BLaER1 treated with 17β-estradiol and CSF1 and Interleukin-3, amounts not matched to agents 10 nM and 100 nM (cell line): ENCODE measurements at regions not wholly inside any gene's neighbourhood (a gene's known extent, or its start where the extent isn't known, plus 50 kb on each side); places are given as distances from the start of the nearest gene placed in this dataset.

Experiments
- H3K27ac ChIP-seq, 11 experiments: shearing (Covaris generic); formaldehyde crosslinking; 2 replicates each; pipeline ENCODE4 v1.8.1; 2022
- H3K27me3 ChIP-seq, 11 experiments: shearing (Covaris generic); formaldehyde crosslinking; 2 replicates each; pipeline ENCODE4 v1.8.1; 2022
- H3K36me3 ChIP-seq, 11 experiments: shearing (Covaris generic); formaldehyde crosslinking; 2 replicates each; pipeline ENCODE4 v1.8.1; 2022
- H3K4me1 ChIP-seq, 10 experiments: shearing (Covaris generic); formaldehyde crosslinking; 2 replicates each; pipeline ENCODE4 v1.8.1; 2022
- H3K4me2 ChIP-seq, 11 experiments: shearing (Covaris generic); formaldehyde crosslinking; 2 replicates each; pipeline ENCODE4 v1.8.1; 2022
- H3K4me3 ChIP-seq, 10 experiments: shearing (Covaris generic); formaldehyde crosslinking; 2 replicates each; pipeline ENCODE4 v1.8.1; 2022
- H3K9ac ChIP-seq, 11 experiments: shearing (Covaris generic); formaldehyde crosslinking; 2 replicates each; pipeline ENCODE4 v1.8.1; 2022
- H3K9me3 ChIP-seq, 11 experiments: shearing (Covaris generic); formaldehyde crosslinking; replicated peaks in 1 of 11; 2 replicates each; pipeline ENCODE4 v1.8.1; 2022
- H4K20me1 ChIP-seq, 11 experiments: shearing (Covaris generic); formaldehyde crosslinking; 2 replicates each; pipeline ENCODE4 v1.8.1; 2022
- Cebpa-rat ChIP-seq, 11 experiments: shearing (Covaris generic); IDR thresholded peaks; 2 replicates each; pipeline ENCODE4 v1.8.1; 2022

DNA sequence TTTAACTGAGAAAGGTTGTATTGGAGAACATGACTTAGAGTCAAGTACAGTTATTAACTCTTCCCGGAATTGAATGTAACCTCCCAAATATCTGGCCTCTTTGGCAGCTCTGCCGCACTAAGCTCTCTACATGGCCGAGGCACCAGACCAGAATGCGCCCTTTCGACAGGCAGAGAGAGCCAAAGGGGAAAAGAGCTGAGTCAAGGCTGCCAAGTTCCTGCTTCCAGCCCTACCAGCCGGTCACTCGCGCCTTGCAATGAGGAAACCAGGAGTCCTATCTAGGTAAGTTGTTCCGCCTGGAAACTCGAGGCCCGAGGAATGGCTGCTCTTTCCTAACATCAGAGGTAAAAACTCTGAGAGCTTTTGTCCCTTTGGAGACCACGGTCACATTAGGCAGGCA, 172.2 kb downstream of the BRMS1L start:
- Histone ChIP-seq H3K27me3 (no peaks in the 10 kb centered on the region), H3K4me2 (no peak overlapping the region), H3K4me3 (no peak overlapping the region)

DNA sequence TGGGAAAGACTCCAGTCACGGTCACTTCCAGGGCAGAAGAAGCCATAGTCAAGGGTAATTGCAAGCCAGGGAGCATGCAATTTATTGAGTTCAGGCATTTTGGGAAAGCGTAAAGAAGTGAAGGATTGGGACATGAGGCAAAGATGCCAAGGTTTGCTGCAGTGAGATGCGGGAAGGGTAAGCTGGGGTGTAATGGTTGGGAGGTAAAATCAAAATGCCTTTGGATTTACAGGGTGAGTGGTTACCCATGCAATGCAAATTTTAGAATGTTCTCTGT, 167.5 kb downstream of the BRMS1L start:
- Histone ChIP-seq H3K9ac (no peak overlapping the region), H3K9me3 (no peaks in the 10 kb centered on the region), H3K4me2 (peak overlapping the region in 4 of 11 experiments; percentile 6 to 24 (median 13); a peak in 4 of 22 replicates), H3K27ac (no peak overlapping the region), H4K20me1 (no peaks in the 10 kb centered on the region), H3K36me3 (no peaks in the 10 kb centered on the region), H3K4me3 (no peak overlapping the region), H3K27me3 (no peaks in the 10 kb centered on the region), H3K4me1 (peaks cover 0 to 6% (median 0%) of the 10 kb centered on the region in 10 experiments; a peak in 3 of 20 replicates)
- TF ChIP-seq Cebpa-rat (IDR thresholded peaks at IDR 0.05): no peak

More for the DNA sequence above, 172.2 kb downstream of the BRMS1L start:
- Histone ChIP-seq H3K27ac (no peak overlapping the region), H3K9me3 (no peaks in the 10 kb centered on the region), H3K4me1 (peaks cover 0 to 6% (median 0%) of the 10 kb centered on the region in 10 experiments; a peak in 3 of 20 replicates), H3K36me3 (no peaks in the 10 kb centered on the region), H4K20me1 (no peaks in the 10 kb centered on the region; a peak in 1 of 22 replicates), H3K9ac (no peak overlapping the region)
- TF ChIP-seq Cebpa-rat (IDR thresholded peaks at IDR 0.05): no peak

DNA sequence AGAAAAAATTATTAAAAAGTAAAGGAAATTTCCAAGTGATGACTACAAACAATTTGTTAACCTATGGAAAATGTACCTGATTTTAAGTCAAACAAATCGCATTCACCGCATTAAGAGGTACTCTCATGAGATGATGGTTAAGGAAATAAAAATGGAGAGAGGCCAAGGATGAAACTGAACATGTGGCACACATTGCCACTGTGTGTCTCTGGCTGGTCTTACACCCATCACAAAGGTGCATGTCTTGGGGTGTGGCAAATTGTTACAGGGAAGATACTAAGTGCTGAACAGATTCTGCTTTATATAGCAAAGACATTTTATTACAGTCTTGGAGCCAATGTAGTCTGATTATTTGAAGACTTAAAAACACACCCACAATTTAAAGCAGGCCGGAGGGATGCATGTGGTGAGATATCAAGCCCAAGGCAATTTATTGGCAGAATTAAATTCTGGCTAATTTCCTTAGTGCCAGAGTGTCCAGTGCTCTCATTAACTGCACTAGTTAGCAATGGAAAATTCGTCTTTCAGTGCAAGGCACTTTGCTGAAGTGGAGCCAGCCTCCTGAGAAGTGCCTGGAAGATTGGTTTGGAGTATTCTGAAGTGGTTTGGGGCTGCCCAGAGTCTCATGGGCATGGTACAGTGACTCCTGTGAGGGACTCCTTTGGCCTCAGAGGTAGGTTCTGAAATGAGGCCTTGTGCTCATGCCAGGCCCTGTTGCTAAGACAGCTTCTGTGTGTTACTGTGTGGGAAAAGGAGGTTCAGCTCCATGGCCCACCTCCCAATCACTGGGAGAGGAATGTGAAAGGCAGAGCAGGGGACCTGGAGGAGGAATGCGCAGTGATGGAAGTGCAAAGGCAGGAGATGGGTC, 166.9 kb downstream of the BRMS1L start:
- H3K27me3 ChIP-seq: no peaks in the 10 kb centered on the region
- H3K9me3 ChIP-seq: no peaks in the 10 kb centered on the region
- no peaks in the 10 kb centered on the region for H3K36me3 ChIP-seq
- H3K4me1 ChIP-seq: peaks cover 0 to 6% (median 0%) of the 10 kb centered on the region in 10 experiments; a peak in 3 of 20 replicates
- H3K9ac ChIP-seq: no peak overlapping the region
- no peaks in the 10 kb centered on the region for H4K20me1 ChIP-seq
- no peak for TF ChIP-seq Cebpa-rat (IDR thresholded peaks at IDR 0.05)
- H3K4me3 ChIP-seq: no peak overlapping the region
- H3K27ac ChIP-seq: no peak overlapping the region
- H3K4me2 ChIP-seq: peak overlapping the region in 3 of 11 experiments; percentile 6 to 24 (median 15); a peak in 4 of 22 replicates

DNA sequence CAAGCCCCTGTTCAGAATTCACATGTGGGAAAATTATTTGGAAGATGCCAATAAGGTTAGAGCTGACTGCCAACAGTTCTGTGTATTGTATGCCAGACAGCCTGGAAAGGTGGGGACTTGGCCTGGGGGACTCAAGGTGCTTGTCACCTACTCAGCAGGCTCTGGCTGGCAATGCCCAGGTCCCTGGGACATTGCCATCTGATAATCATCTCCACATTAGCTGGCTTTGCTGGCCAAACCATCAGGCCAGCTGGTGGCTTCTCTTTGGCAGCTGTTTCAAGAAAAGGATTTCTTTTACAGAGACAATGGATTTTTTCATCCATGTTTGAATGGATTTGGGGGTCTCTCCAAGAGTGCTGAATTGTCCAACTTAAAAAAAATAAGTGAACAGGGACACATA, 165.2 kb downstream of the BRMS1L start:
- Histone ChIP-seq H3K4me1 (peaks cover 0 to 6% (median 0%) of the 10 kb centered on the region in 10 experiments; a peak in 3 of 20 replicates), H4K20me1 (no peaks in the 10 kb centered on the region), H3K36me3 (no peaks in the 10 kb centered on the region), H3K4me2 (no peak overlapping the region), H3K27me3 (no peaks in the 10 kb centered on the region), H3K27ac (no peak overlapping the region), H3K4me3 (no peak overlapping the region), H3K9me3 (no peaks in the 10 kb centered on the region), H3K9ac (no peak overlapping the region)
- TF ChIP-seq Cebpa-rat (IDR thresholded peaks at IDR 0.05): no peak

DNA sequence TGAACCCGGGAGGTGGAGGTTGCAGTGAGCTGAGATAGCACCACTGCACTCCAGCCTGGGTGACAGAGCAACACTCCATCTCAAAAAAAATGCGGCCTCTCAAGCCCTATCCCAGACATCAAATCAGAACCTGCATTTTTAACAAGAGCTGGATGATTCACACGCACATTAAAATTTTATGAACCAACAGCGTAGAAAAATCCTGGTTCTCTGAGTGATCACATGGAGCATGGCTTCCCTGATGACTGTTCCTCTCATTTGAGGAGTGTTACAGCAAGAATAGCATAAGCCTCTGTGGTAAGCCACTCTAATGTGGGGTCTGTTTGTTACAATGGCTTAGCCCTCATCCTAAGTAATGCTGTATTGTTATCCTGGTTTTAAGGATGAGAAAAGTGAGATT, 163.6 kb downstream of the BRMS1L start:
- Histone ChIP-seq H4K20me1 (no peaks in the 10 kb centered on the region), H3K4me1 (peaks cover 0 to 6% (median 0%) of the 10 kb centered on the region in 10 experiments; a peak in 3 of 20 replicates), H3K9me3 (no peaks in the 10 kb centered on the region), H3K4me3 (no peak overlapping the region), H3K27me3 (no peaks in the 10 kb centered on the region), H3K27ac (no peak overlapping the region), H3K4me2 (no peak overlapping the region), H3K36me3 (no peaks in the 10 kb centered on the region), H3K9ac (no peak overlapping the region)
- no peak for TF ChIP-seq Cebpa-rat (IDR thresholded peaks at IDR 0.05)

DNA sequence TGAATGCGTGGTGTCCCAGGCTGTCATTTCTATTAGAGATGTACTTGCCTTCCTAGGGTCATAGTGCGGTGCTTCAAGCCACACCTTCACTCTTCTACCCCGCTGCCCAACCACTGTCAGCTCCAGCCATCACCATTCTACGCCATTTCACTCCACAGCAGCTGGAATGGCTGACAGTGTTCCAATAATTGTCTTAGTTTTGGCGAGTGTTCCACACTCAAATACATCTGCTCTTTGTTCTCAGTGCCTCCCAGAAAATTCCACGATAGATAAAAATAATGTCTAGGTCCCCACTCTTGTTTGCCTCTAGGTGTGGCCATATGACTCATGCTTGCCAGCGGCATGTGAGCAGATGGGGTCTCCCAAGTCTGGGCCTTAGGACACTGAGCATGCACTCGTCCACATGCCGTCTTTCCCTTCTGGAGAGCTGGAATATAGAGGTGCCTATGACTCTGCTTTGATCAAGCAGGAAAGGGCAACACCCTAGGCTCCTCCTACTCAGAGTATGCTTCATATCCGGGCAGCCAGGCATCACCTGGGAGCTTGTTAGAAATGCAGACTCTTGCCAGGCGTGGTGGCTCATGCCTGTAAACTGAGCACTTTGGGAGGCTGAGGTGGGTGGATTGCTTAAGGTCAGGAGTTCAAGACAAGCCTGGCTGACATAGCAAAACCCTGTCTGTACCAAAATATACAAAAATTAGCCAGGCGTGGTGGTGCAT, 163.0 kb downstream of the BRMS1L start:
- H3K4me2 ChIP-seq: no peak overlapping the region
- H3K4me1 ChIP-seq: peaks cover 0 to 6% (median 0%) of the 10 kb centered on the region in 10 experiments; a peak in 3 of 20 replicates

DNA sequence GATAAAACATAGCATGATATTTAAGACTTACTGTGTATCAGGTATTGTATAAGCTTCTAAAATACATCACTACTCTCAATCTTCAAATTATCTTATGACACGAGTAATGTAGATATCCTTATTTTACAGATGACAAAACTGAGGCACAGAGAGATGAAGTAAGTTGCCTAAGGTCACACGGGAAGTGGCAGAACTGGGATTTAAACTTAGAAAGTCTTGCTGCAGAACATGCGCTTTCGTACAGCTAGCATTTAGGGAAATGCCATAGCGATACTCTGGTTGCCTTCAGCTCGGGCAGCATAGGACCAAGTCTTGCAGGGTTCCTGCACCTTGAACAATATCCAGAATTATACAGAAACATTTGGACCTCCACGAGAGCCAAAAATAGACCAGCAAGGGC, 162.4 kb downstream of the BRMS1L start:
- H3K27ac ChIP-seq: no peak overlapping the region
- H3K9me3 ChIP-seq: no peaks in the 10 kb centered on the region
- no peak overlapping the region for H3K9ac ChIP-seq
- H3K4me2 ChIP-seq: no peak overlapping the region
- no peaks in the 10 kb centered on the region for H3K27me3 ChIP-seq
- no peaks in the 10 kb centered on the region for H4K20me1 ChIP-seq
- H3K36me3 ChIP-seq: no peaks in the 10 kb centered on the region
- TF ChIP-seq Cebpa-rat (IDR thresholded peaks at IDR 0.05): no peak
- no peak overlapping the region for H3K4me3 ChIP-seq
- peaks cover 0 to 2% (median 0%) of the 10 kb centered on the region in 10 experiments; a peak in 3 of 20 replicates for H3K4me1 ChIP-seq

More for the DNA sequence above, 163.0 kb downstream of the BRMS1L start:
- H4K20me1 ChIP-seq: no peaks in the 10 kb centered on the region
- no peaks in the 10 kb centered on the region for H3K9me3 ChIP-seq
- no peaks in the 10 kb centered on the region for H3K27me3 ChIP-seq
- no peak overlapping the region for H3K4me3 ChIP-seq
- TF ChIP-seq Cebpa-rat (IDR thresholded peaks at IDR 0.05): no peak
- H3K36me3 ChIP-seq: no peaks in the 10 kb centered on the region
- H3K27ac ChIP-seq: no peak overlapping the region
- H3K9ac ChIP-seq: no peak overlapping the region

DNA sequence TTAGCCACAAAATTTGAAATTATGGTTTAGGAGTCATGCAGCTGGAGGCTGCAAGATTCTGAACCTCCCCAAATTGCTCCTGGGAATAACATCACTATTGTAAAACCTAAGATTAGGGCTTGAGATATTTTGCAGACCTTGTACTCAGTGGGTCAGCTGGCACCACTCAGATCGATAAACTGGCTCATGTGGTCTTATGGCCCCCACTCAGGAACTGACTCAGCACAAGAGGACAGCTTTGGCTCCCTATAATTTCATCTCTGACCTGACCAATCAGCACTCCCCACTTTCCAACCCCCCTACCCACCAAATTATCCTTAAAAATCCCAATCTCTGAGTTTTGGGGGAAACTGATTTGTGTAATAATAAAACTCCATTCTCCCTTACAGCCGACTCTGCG, 161.6 kb downstream of the BRMS1L start:
- Histone ChIP-seq H3K4me1 (no peaks in the 10 kb centered on the region), H3K9ac (no peak overlapping the region), H3K9me3 (no peaks in the 10 kb centered on the region), H3K36me3 (no peaks in the 10 kb centered on the region), H3K4me2 (no peak overlapping the region), H4K20me1 (no peaks in the 10 kb centered on the region), H3K4me3 (no peak overlapping the region), H3K27me3 (no peaks in the 10 kb centered on the region), H3K27ac (no peak overlapping the region)
- TF ChIP-seq Cebpa-rat (IDR thresholded peaks at IDR 0.05): no peak

DNA sequence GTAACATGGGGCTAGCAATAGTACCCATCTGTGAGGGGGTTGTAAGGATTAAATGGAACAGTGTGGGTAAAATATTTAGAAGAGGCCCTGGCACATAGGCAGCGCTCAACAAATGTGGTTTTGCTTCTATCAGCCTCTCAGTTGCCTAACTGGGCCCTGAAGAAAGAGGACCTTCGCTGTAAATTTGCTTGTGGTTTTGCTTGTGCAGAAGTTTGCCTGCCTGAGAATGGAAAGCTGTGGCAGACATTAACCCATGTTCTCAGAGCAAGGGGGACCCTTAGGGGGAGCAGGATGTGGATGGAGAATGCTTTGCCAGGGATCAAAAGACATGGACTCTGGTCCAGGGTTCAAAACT, 160.1 kb downstream of the BRMS1L start:
- no peaks in the 10 kb centered on the region for H3K4me1 ChIP-seq
- H3K4me3 ChIP-seq: no peak overlapping the region
- H3K4me2 ChIP-seq: no peak overlapping the region
- 0 out of 22 replicates have a peak, but pooled peaks cover 0 to 8% (median 0%) of the 10 kb centered on the region in 11 experiments for H3K9me3 ChIP-seq
- H3K9ac ChIP-seq: no peak overlapping the region
- no peaks in the 10 kb centered on the region for H4K20me1 ChIP-seq
- TF ChIP-seq Cebpa-rat (IDR thresholded peaks at IDR 0.05): no peak
- no peaks in the 10 kb centered on the region for H3K27me3 ChIP-seq
- no peaks in the 10 kb centered on the region for H3K36me3 ChIP-seq
- no peak overlapping the region for H3K27ac ChIP-seq
